ENCODE measurements at regions not wholly inside any gene's neighbourhood (a gene's known extent, or its start where the extent isn't known, plus 50 kb on each side); places are given as distances from the start of the nearest gene placed in this dataset.

- TF ChIP-seq CTCF (IDR thresholded peaks at IDR 0.05; ENCODE audit: low read depth, low read length) (no peak), EZH2phosphoT487 (IDR thresholded peaks at IDR 0.05; ENCODE audit: low read depth) (no peak)
Measured at GRCh38 chr7:12477620-12478019, 74.0 kb upstream of the VWDE start.

All from OCI-LY3 (cell line).